CD14-positive monocyte (primary cell): ENCODE measurements at regions not wholly inside any gene's neighbourhood (a gene's known extent, or its start where the extent isn't known, plus 50 kb on each side); places are given as distances from the start of the nearest gene placed in this dataset.

ENCODE experiments used
- DNase-seq, 3 donors: peaks; one replicate each; pipeline ENCODE4 v3.0.0-alpha.2; 2011 to 2022
- H2AFZ ChIP-seq: 2 replicates; pipeline ENCODE4 v1.6.0; 2012; ENCODE audit warnings: mild to moderate bottlenecking, low read depth, low read length, inconsistent platforms; ENCODE audit not compliant: insufficient read depth, poor library complexity, severe bottlenecking
- H3K27ac ChIP-seq, 2 donors: 1 replicate in 1 of 2; 2 replicates in 1 of 2; pipeline ENCODE4 v1.5.1; 2012 to 2013; ENCODE audit warnings: low read length in 2 of 2, control low read depth in 1 of 2, inconsistent platforms in 1 of 2, low read depth in 1 of 2, mild to moderate bottlenecking in 1 of 2
- H3K27me3 ChIP-seq, 2 donors: one replicate each; pipeline versions ENCODE4 v1.6.0 to v1.6.1; 2011 to 2013; ENCODE audit warnings: low read length in 2 of 2; ENCODE audit not compliant: control insufficient read depth in 2 of 2, insufficient read depth in 2 of 2
- H3K36me3 ChIP-seq, 2 donors: replicated peaks in 1 of 2; 1 replicate in 1 of 2; 2 replicates in 1 of 2; pipeline versions ENCODE4 v1.5.1 to v1.6.1; 2012 to 2013; ENCODE audit warnings: low read length in 2 of 2, control low read depth in 1 of 2, inconsistent platforms in 1 of 2, mild to moderate bottlenecking in 1 of 2; ENCODE audit not compliant: insufficient read depth in 2 of 2, control insufficient read depth in 1 of 2
- H3K4me1 ChIP-seq, 2 donors: 1 replicate in 1 of 2; 2 replicates in 1 of 2; pipeline versions ENCODE4 v1.5.1 to v1.6.1; 2012 to 2013; ENCODE audit warnings: low read length in 2 of 2, control low read depth in 1 of 2, inconsistent platforms in 1 of 2, mild to moderate bottlenecking in 1 of 2, moderate library complexity in 1 of 2; ENCODE audit not compliant: insufficient read depth in 2 of 2, control insufficient read depth in 1 of 2
- H3K4me2 ChIP-seq: replicated peaks from 2 replicates; pipeline ENCODE3; 2012; ENCODE audit warnings: low read length, moderate library complexity, mild to moderate bottlenecking; ENCODE audit not compliant: poor library complexity, severe bottlenecking; ENCODE audit errors: extremely low read depth
- H3K4me3 ChIP-seq, 3 experiments: fragments of 200-600 bp in 1 of 3; sonication (generic) in 1 of 3; replicated peaks in 1 of 3; 1 replicate in 2 of 3; 2 replicates in 1 of 3; pipeline ENCODE4 v1.5.1; 2011 to 2013; ENCODE audit warnings: low read length in 3 of 3, mild to moderate bottlenecking in 3 of 3, control low read depth in 2 of 3, low read depth in 2 of 3, inconsistent platforms in 1 of 3, moderate library complexity in 1 of 3
- H3K79me2 ChIP-seq: 2 replicates; pipeline ENCODE4 v1.6.0; 2012; ENCODE audit warnings: mild to moderate bottlenecking, control low read depth, inconsistent platforms, low read length, moderate library complexity; ENCODE audit not compliant: insufficient read depth
- H3K9ac ChIP-seq: 2 replicates; pipeline ENCODE4 v1.6.0; 2017; ENCODE audit warnings: low read length, mild to moderate bottlenecking; ENCODE audit not compliant: insufficient read depth, poor library complexity, severe bottlenecking
- H3K9me3 ChIP-seq, 2 donors: replicated peaks in 1 of 2; 1 replicate in 1 of 2; 2 replicates in 1 of 2; pipeline versions ENCODE4 v1.5.1 to v1.6.1; 2012 to 2013; ENCODE audit warnings: low read length in 2 of 2, control low read depth in 1 of 2; ENCODE audit not compliant: control insufficient read depth in 1 of 2, insufficient read depth in 1 of 2
- H4K20me1 ChIP-seq: 2 replicates; pipeline ENCODE4 v1.6.0; 2012; ENCODE audit warnings: mild to moderate bottlenecking, low read length, control low read depth, moderate library complexity; ENCODE audit not compliant: insufficient read depth
- H3K27ac Mint-ChIP-seq, 7 donors: one replicate each; pipeline ENCODE4 v1.8.0; 2020; ENCODE audit warnings: mild to moderate bottlenecking in 7 of 7, mixed read lengths in 7 of 7, moderate library complexity in 6 of 7, inconsistent platforms in 2 of 7
- H3K27me3 Mint-ChIP-seq, 3 donors: one replicate each; pipeline ENCODE4 v1.8.0; 2021 to 2022; ENCODE audit warnings: low read depth in 3 of 3, mild to moderate bottlenecking in 3 of 3, mixed read lengths in 3 of 3, moderate library complexity in 3 of 3, inconsistent platforms in 1 of 3
- H3K36me3 Mint-ChIP-seq, 2 donors: one replicate each; pipeline ENCODE4 v1.8.0; 2020; ENCODE audit warnings: mixed read lengths in 2 of 2, inconsistent platforms in 1 of 2, mild to moderate bottlenecking in 1 of 2
- H3K4me1 Mint-ChIP-seq: one replicate; pipeline ENCODE4 v1.8.0; 2020; ENCODE audit warnings: mild to moderate bottlenecking, mixed read lengths
- H3K4me3 Mint-ChIP-seq, 2 donors: one replicate each; pipeline ENCODE4 v1.8.0; 2020; ENCODE audit warnings: mild to moderate bottlenecking in 2 of 2, mixed read lengths in 2 of 2, moderate library complexity in 1 of 2
- H3K9me3 Mint-ChIP-seq, 7 donors: one replicate each; pipeline ENCODE4 v1.8.0; 2020 to 2022; ENCODE audit warnings: mixed read lengths in 7 of 7, mild to moderate bottlenecking in 6 of 7, moderate library complexity in 6 of 7, inconsistent platforms in 2 of 7
- CTCF ChIP-seq: fragments of 200-600 bp; IDR thresholded peaks from one replicate; pipeline ENCODE4 v1.8.0; 2022; ENCODE audit warnings: antibody characterized with exemption, mild to moderate bottlenecking
- WGBS: methylation state at CpG from one replicate; pipeline ENCODE4 v1.1.5; 2013; ENCODE audit warnings: missing lambda C conversion rate; ENCODE audit not compliant: insufficient coverage; 5-methylcytosine and 5-hydroxymethylcytosine counted together
- intact Hi-C, 2 donors: fragments of 100-400 bp; cut with micrococcal nuclease; formaldehyde crosslinking; loops; one replicate each; pipeline versions ENCODE4 v1.15.0 to v1.15.1; 2023

- Histone ChIP-seq H4K20me1 (no peaks in the 10 kb centered on the region), H3K9me3 (no peaks in the 10 kb centered on the region)
- 100% methylated on average over 1 of the region's 2 CpGs for WGBS
These were observed 254.6 kb upstream of the ATP5MC3 start for GRCh38 chr2:175436076-175436475.

GRCh38 chr2:175435012-175435411 lies 253.5 kb upstream of the ATP5MC3 start:
- H3K9me3 Mint-ChIP-seq, result peaks cover 0 to 9% (median 0%) of the 10 kb centered on the region in 7 donors

More at GRCh38 chr2:175436076-175436475, 254.6 kb upstream of the ATP5MC3 start:
- Histone ChIP-seq H3K27me3 (no peaks in the 10 kb centered on the region), H2AFZ (no peak overlapping the region), H3K4me3 (no peak overlapping the region), H3K4me2 (no peak overlapping the region), H3K79me2 (no peaks in the 10 kb centered on the region), H3K9ac (no peak overlapping the region), H3K27ac (no peak overlapping the region), H3K4me1 (peaks cover 0 to 7% of the 10 kb centered on the region in 2 donors), H3K36me3 (no peaks in the 10 kb centered on the region)
- Mint-ChIP-seq H3K4me1 (peaks cover 23% of the 10 kb centered on the region), H3K9me3 (peaks cover 0 to 6% (median 0%) of the 10 kb centered on the region in 7 donors), H3K4me3 (no peak overlapping the region), H3K36me3 (no peaks in the 10 kb centered on the region), H3K27ac (no peak overlapping the region), H3K27me3 (peaks cover 0 to 3% (median 3%) of the 10 kb centered on the region in 3 donors)
- no peak for DNase-seq
- intact Hi-C loops, result no loop called here
- TF ChIP-seq CTCF, result no peak

More at GRCh38 chr2:175435012-175435411, 253.5 kb upstream of the ATP5MC3 start:
- no CpG with 5 or more reads among the region's 1 CpG for WGBS
- Mint-ChIP-seq H3K27me3 (peaks cover 0 to 3% (median 3%) of the 10 kb centered on the region in 3 donors), H3K4me1 (peaks cover 23% of the 10 kb centered on the region), H3K4me3 (no peak overlapping the region), H3K27ac (peak overlapping the region in 1 of 7 donors; percentile 2), H3K36me3 (no peaks in the 10 kb centered on the region)
- Histone ChIP-seq H3K9ac (no peak overlapping the region), H3K4me3 (no peak overlapping the region), H3K79me2 (no peaks in the 10 kb centered on the region), H3K4me1 (peaks cover 0 to 7% of the 10 kb centered on the region in 2 donors), H3K4me2 (no peak overlapping the region), H2AFZ (no peak overlapping the region), H3K27me3 (no peaks in the 10 kb centered on the region), H3K9me3 (no peaks in the 10 kb centered on the region), H3K36me3 (no peaks in the 10 kb centered on the region), H4K20me1 (no peaks in the 10 kb centered on the region), H3K27ac (no peak overlapping the region)
- peak in 2 of 3 donors; percentile 5 to 10 for DNase-seq
- intact Hi-C loops, result no loop called here
- TF ChIP-seq CTCF, result no peak
